ENCODE measurements at regions not wholly inside any gene's neighbourhood (a gene's known extent, or its start where the extent isn't known, plus 50 kb on each side); places are given as distances from the start of the nearest gene placed in this dataset.

DNA sequence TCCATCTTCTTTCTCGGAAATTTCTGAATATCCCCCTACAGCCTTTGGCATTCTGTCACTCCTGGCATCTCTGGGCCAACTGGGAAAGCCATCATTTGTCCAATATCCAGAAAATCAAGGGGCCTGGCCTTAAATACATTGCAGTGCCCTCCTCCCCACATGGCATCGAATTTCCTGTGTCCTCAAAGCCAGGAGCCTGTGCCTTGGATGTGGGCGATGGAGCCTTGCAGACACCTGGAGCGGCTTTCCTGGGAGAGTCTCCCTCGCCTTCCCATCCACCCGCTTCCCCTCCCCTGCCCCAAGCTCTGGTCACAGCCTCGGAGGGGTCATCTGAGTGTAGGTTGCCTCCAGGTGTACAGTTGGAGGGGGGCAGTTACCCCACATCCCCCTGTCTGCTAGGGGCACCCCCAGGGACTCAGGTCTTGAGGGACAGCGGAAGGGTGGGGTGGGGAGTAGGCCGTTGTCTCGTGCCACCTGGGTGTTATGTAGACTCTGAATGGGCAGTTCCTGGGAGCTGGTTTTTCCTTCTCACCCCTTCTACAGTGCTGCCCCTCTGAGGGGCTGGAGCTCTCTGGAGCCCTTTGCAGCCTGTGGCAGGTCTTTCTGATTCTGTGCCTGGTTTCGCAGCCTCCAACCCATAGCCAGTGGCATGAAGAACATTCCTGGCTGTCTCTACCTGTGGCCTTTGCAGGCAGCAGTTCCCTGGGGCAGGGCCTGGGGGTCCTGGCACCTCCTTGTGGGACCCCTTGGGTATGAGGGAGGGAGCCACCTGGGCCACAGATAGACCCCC, 239.8 kb downstream of the SEC14L1 start:
- FAIRE-seq (no peak), DNase-seq (ENCODE audit: low read depth) (no peak)
- TF ChIP-seq, protein P1, sequence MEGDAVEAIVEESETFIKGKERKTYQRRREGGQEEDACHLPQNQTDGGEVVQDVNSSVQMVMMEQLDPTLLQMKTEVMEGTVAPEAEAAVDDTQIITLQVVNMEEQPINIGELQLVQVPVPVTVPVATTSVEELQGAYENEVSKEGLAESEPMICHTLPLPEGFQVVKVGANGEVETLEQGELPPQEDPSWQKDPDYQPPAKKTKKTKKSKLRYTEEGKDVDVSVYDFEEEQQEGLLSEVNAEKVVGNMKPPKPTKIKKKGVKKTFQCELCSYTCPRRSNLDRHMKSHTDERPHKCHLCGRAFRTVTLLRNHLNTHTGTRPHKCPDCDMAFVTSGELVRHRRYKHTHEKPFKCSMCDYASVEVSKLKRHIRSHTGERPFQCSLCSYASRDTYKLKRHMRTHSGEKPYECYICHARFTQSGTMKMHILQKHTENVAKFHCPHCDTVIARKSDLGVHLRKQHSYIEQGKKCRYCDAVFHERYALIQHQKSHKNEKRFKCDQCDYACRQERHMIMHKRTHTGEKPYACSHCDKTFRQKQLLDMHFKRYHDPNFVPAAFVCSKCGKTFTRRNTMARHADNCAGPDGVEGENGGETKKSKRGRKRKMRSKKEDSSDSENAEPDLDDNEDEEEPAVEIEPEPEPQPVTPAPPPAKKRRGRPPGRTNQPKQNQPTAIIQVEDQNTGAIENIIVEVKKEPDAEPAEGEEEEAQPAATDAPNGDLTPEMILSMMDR (IDR thresholded peaks at IDR 0.05; ENCODE audit: insufficient read depth, low read length, severe bottlenecking): no peak
- H3K4me3 ChIP-seq (ENCODE audit: low read depth, low read length): no peak overlapping the region
- no peaks in the 10 kb centered on the region for H3K27me3 ChIP-seq (ENCODE audit: control insufficient read depth, insufficient read depth, low read length)
- H3K36me3 ChIP-seq (ENCODE audit: control insufficient read depth, insufficient read depth, low read length): peaks cover 3% of the 10 kb centered on the region

- peaks cover 3% of the 10 kb centered on the region for H3K36me3 ChIP-seq (ENCODE audit: control insufficient read depth, insufficient read depth, low read length)
- H3K4me3 ChIP-seq (ENCODE audit: low read depth, low read length): no peak overlapping the region
- no peaks in the 10 kb centered on the region for H3K27me3 ChIP-seq (ENCODE audit: control insufficient read depth, insufficient read depth, low read length)
- FAIRE-seq: no peak
- TF ChIP-seq, protein P1 (IDR thresholded peaks at IDR 0.05; ENCODE audit: insufficient read depth, low read length, severe bottlenecking): no peak
- no peak for DNase-seq (ENCODE audit: low read depth)
Observed at GRCh38 chr17:77381185-77381700, 240.5 kb downstream of the SEC14L1 start.

DNA sequence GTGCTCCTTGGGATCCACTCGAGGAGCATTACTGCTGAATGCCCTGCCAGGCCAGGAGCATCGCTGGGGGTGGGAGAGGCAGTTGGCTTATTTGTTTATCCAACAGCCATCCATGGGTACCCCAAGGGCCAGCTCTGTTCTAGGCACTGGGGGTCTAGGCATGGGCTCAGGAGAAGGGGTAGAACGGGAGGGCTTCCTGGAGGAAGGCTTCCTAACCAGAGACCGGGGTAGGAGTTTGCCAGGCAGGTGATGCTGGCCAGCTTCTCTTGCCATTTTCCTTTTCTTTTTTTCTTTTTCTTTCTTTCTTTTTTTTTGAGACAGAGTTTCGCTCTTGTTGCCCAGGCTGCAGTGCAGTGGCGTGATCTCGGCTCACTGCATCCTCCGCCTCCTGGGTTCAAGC, 241.0 kb downstream of the SEC14L1 start:
- peaks cover 3% of the 10 kb centered on the region for H3K36me3 ChIP-seq (ENCODE audit: control insufficient read depth, insufficient read depth, low read length)
- FAIRE-seq (no peak), DNase-seq (ENCODE audit: low read depth) (no peak)
- no peak overlapping the region for H3K4me3 ChIP-seq (ENCODE audit: low read depth, low read length)
- TF ChIP-seq, protein P1 (IDR thresholded peaks at IDR 0.05; ENCODE audit: insufficient read depth, low read length, severe bottlenecking): no peak
- no peaks in the 10 kb centered on the region for H3K27me3 ChIP-seq (ENCODE audit: control insufficient read depth, insufficient read depth, low read length)

DNA sequence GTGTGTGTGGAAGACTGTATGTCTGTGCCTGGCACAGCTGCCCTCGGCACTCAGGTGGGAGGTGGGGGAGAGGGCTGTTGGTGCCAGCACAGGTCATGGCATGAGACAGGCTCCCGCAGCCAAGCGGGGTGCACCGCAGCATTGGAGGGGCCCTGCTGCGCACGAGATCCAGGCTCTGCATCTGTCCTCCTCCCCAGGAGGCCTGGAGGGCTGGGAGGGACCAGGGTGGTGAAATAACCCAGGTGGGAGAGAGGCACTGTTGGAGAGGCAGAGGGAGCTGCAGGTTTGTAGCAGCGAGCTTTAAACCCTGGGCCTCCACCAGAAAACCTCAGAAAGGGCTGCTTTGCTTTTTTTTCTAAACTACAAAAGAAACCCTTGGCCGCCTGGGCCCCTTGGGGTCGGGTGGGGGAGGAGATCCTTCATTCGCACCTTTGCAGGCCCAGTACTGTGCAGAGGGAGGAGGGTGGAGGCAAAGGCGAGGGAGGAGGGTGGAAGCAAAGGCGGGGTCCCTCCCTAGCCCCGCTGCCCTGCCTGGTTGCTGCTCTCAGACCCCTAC, 241.7 kb downstream of the SEC14L1 start:
- peaks cover 4% of the 10 kb centered on the region for H3K36me3 ChIP-seq (ENCODE audit: control insufficient read depth, insufficient read depth, low read length)
- DNase-seq (ENCODE audit: low read depth) (no peak), FAIRE-seq (no peak)
- no peaks in the 10 kb centered on the region for H3K27me3 ChIP-seq (ENCODE audit: control insufficient read depth, insufficient read depth, low read length)
- TF ChIP-seq, protein P1 (IDR thresholded peaks at IDR 0.05; ENCODE audit: insufficient read depth, low read length, severe bottlenecking): no peak
- no peak overlapping the region for H3K4me3 ChIP-seq (ENCODE audit: low read depth, low read length)

DNA sequence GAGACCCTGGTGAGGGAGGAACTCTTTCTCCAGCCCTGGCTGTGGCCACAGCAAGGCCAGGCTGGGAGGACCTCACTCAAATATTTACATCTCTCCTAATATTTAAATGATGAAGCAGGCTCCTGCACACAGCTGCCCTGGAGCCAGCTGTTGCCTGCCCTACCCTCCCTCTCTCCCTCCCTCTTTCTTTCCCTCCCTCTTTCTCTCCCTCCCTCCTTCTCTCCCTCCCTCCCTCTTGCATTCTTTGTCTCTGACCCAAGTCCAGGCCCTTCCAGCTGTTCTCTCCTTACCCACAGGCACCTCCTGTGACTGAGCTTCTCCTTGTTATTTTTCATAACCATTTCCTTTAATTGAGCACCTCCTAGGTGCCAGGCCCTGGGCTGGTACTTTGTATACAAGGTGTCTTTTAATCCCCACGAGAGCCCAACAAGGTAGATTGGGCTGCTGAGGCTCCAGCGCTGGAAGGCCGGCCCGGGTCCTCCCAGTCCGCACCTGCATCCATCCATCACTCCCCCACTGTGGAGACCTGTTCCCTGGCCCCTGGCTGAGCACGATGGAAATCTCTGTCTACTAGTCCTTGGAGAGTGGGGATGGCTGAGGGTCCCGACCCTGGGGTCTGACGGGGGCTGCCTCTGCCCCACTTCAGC, 242.3 kb downstream of the SEC14L1 start:
- Histone ChIP-seq H3K36me3 (ENCODE audit: control insufficient read depth, insufficient read depth, low read length) (peaks cover 4% of the 10 kb centered on the region), H3K4me3 (ENCODE audit: low read depth, low read length) (no peak overlapping the region), H3K27me3 (ENCODE audit: control insufficient read depth, insufficient read depth, low read length) (no peaks in the 10 kb centered on the region)
- FAIRE-seq (no peak), DNase-seq (ENCODE audit: low read depth) (peak; percentile 29)
- TF ChIP-seq, protein P1 (IDR thresholded peaks at IDR 0.05; ENCODE audit: insufficient read depth, low read length, severe bottlenecking): no peak

Measured in bronchial epithelial cell (primary cell).